Gastroesophageal sphincter (tissue), 4 donors: ENCODE measurements at regions not wholly inside any gene's neighbourhood (a gene's known extent, or its start where the extent isn't known, plus 50 kb on each side); places are given as distances from the start of the nearest gene placed in this dataset.

ENCODE experiments used
- ATAC-seq: fragments of 150-250 bp; one replicate; pipeline ENCODE4 v1.9.1; 2016; ENCODE audit warnings: mild to moderate bottlenecking, moderate library complexity
- H3K27ac ChIP-seq, 4 donors: fragments of 200-600 bp; sonication (generic) in 3 of 4; 1 replicate in 3 of 4; 2 replicates in 1 of 4; pipeline ENCODE4 v1.5.1; 2016 to 2019
- H3K27me3 ChIP-seq: fragments of 200-600 bp; sonication (generic); one replicate; pipeline ENCODE4 v1.5.1; 2019
- H3K36me3 ChIP-seq, 2 donors: fragments of 200-600 bp; sonication (generic); one replicate each; pipeline ENCODE4 v1.5.1; 2019; ENCODE audit warnings: control low read depth in 1 of 2
- H3K4me1 ChIP-seq, 3 donors: fragments of 200-600 bp; sonication (generic); 1 replicate in 2 of 3; 2 replicates in 1 of 3; pipeline ENCODE4 v1.5.1; 2016 to 2019; ENCODE audit warnings: control low read depth in 2 of 3
- H3K4me3 ChIP-seq, 2 donors: fragments of 200-600 bp; sonication (generic); one replicate each; pipeline ENCODE4 v1.5.1; 2019; ENCODE audit warnings: mild to moderate bottlenecking in 1 of 2, moderate library complexity in 1 of 2
- H3K9me3 ChIP-seq, 3 donors: fragments of 200-600 bp; sonication (generic); one replicate each; pipeline ENCODE4 v1.5.1; 2017 to 2019; ENCODE audit warnings: control low read depth in 2 of 3
- EP300 ChIP-seq: sonication (generic); formaldehyde crosslinking; IDR thresholded peaks from one replicate; pipeline ENCODE4 v1.6.1; 2017; ENCODE audit warnings: antibody characterized with exemption, mild to moderate bottlenecking
- POLR2A ChIP-seq, 2 donors: fragments of 450-650 bp; IDR thresholded peaks; one replicate each; pipeline ENCODE4 v1.6.1; 2017; ENCODE audit warnings: antibody characterized with exemption in 2 of 2, mild to moderate bottlenecking in 2 of 2, moderate library complexity in 1 of 2
- POLR2AphosphoS5 ChIP-seq: sonication (generic); formaldehyde crosslinking; IDR thresholded peaks from one replicate; pipeline ENCODE4 v1.6.1; 2017; ENCODE audit warnings: antibody characterized with exemption
- WGBS, 2 donors: methylation state at CpG; one replicate each; pipeline ENCODE4 v1.1.5; 2018; ENCODE audit warnings: low coverage in 1 of 2; 5-methylcytosine and 5-hydroxymethylcytosine counted together
- TF ChIP-seq, protein P1 (sequence below), 4 experiments: fragments of 200-600 bp in 2 of 4; fragments of 450-650 bp in 2 of 4; sonication (generic) in 1 of 4; IDR thresholded peaks; one replicate each; pipeline ENCODE4 v1.5.1; 2017 to 2019; ENCODE audit warnings: antibody characterized with exemption in 4 of 4, mild to moderate bottlenecking in 2 of 4, moderate library complexity in 2 of 4

DNA sequence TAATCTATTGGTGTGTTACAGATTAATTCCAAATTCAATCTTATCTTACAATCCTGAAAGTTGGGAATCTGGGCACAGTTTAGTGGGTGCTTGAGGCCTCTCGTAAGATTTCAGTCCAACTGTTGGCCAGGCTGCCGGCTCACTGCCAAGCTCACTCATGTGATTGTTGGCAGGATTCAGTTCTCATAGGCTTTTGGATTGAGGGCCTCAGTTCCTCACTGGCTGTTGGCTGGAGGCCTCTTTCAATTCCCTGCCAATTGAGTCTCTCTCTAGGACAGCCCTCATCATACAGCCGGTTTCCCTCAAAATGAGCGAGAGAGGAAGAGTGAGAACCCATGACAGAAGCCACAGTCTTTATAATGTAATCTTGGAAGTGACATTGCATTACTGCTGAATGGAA lies 123.5 kb upstream of the FBXO33 start:
- 19 to 57% methylated on average over 2 to 4 of the region's 4 CpGs for WGBS, 2 donors

DNA sequence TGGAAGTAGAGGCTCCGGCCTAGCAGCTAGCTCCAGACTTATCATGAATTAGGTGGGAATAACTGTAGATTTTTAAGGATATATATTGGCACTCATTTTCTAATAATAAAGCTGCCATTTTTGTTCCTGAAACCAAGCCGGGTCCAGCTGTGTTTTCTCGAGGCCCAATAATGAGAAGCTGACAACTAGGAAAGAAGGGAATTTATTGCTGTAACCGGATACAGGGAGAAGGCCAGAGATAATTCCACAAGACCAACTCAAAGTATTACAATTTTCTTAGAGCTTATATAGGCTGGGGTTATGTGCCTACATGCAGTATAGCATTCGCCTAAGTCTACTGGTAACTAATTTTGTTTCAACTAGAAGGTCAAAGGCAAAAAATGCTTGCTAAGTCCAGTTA lies 122.3 kb upstream of the FBXO33 start:
- Histone ChIP-seq H3K27ac (no peak overlapping the region), H3K36me3 (no peaks in the 10 kb centered on the region), H3K4me1 (no peaks in the 10 kb centered on the region), H3K27me3 (no peaks in the 10 kb centered on the region), H3K9me3 (peaks cover 0 to 19% (median 0%) of the 10 kb centered on the region in 3 donors), H3K4me3 (no peak overlapping the region)
- no peak for ATAC-seq
- WGBS, 2 donors, result 62 to 89% methylated on average over 1 to 5 of the region's 5 CpGs
- TF ChIP-seq POLR2A (IDR thresholded peaks at IDR 0.05), result no peak

More for the DNA sequence above, 123.5 kb upstream of the FBXO33 start:
- Histone ChIP-seq H3K27me3 (no peaks in the 10 kb centered on the region), H3K4me1 (no peaks in the 10 kb centered on the region), H3K36me3 (no peaks in the 10 kb centered on the region), H3K4me3 (no peak overlapping the region), H3K27ac (no peak overlapping the region), H3K9me3 (peaks cover 0 to 24% (median 0%) of the 10 kb centered on the region in 3 donors)
- TF ChIP-seq, protein P1, sequence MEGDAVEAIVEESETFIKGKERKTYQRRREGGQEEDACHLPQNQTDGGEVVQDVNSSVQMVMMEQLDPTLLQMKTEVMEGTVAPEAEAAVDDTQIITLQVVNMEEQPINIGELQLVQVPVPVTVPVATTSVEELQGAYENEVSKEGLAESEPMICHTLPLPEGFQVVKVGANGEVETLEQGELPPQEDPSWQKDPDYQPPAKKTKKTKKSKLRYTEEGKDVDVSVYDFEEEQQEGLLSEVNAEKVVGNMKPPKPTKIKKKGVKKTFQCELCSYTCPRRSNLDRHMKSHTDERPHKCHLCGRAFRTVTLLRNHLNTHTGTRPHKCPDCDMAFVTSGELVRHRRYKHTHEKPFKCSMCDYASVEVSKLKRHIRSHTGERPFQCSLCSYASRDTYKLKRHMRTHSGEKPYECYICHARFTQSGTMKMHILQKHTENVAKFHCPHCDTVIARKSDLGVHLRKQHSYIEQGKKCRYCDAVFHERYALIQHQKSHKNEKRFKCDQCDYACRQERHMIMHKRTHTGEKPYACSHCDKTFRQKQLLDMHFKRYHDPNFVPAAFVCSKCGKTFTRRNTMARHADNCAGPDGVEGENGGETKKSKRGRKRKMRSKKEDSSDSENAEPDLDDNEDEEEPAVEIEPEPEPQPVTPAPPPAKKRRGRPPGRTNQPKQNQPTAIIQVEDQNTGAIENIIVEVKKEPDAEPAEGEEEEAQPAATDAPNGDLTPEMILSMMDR (IDR thresholded peaks at IDR 0.05), result no peak
- no peak for TF ChIP-seq POLR2A (IDR thresholded peaks at IDR 0.05)
- no peak for TF ChIP-seq EP300
- no peak for TF ChIP-seq POLR2AphosphoS5
- ATAC-seq, result no peak

DNA sequence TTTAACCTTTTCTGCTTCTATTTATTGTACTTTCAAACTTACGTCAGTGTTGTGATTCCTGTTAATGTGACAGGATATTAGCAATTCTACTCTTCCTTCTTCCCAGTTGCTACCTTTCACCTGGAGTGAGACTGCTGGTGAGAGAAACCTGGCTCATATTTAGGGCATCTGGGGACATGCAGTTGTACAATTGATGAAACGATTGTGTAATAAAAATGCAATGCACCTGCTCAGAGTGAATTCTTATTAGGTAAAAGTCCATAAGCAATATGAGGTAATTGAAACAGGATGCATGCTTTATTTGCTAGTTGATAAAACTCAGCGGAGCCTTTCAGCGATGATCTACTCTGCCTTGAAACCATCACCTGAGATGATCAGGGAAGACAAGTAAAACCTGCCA lies 116.1 kb upstream of the FBXO33 start:
- Histone ChIP-seq H3K27ac (no peak overlapping the region), H3K9me3 (peaks cover 0 to 11% (median 0%) of the 10 kb centered on the region in 3 donors), H3K4me3 (no peak overlapping the region), H3K36me3 (no peaks in the 10 kb centered on the region), H3K27me3 (no peaks in the 10 kb centered on the region), H3K4me1 (no peaks in the 10 kb centered on the region)
- ATAC-seq, result no peak
- TF ChIP-seq POLR2AphosphoS5 (no peak), POLR2A (IDR thresholded peaks at IDR 0.05) (no peak), EP300 (no peak)
- TF ChIP-seq, protein P1 (IDR thresholded peaks at IDR 0.05), result no peak
- 64 to 80% methylated on average over 4 of the region's 4 CpGs for WGBS, 2 donors

GRCh38 chr14:39547845-39548244 lies 115.6 kb upstream of the FBXO33 start:
- H3K9me3 ChIP-seq, result peaks cover 0 to 16% (median 1%) of the 10 kb centered on the region in 3 donors
- no peak overlapping the region for H3K4me3 ChIP-seq
- H3K36me3 ChIP-seq, result no peaks in the 10 kb centered on the region
- H3K27me3 ChIP-seq, result no peaks in the 10 kb centered on the region
- H3K27ac ChIP-seq, result no peak overlapping the region
- H3K4me1 ChIP-seq, result no peaks in the 10 kb centered on the region
- TF ChIP-seq POLR2AphosphoS5, result no peak
- TF ChIP-seq, protein P1 (IDR thresholded peaks at IDR 0.05), result no peak
- no peak for TF ChIP-seq EP300
- no peak for TF ChIP-seq POLR2A (IDR thresholded peaks at IDR 0.05)
- 29 to 52% methylated on average over 3 of the region's 3 CpGs for WGBS, 2 donors
- no peak for ATAC-seq

GRCh38 chr14:39505812-39506211 lies 73.6 kb upstream of the FBXO33 start:
- peaks cover 0 to 18% (median 0%) of the 10 kb centered on the region in 3 donors for H3K9me3 ChIP-seq
- WGBS, 2 donors, result 43% methylated on average over 1 of the region's 1 CpG; no CpG with 5 or more reads in 1 of the 2 donors
- no peak for ATAC-seq

More at GRCh38 chr14:39505812-39506211, 73.6 kb upstream of the FBXO33 start:
- Histone ChIP-seq H3K27me3 (no peaks in the 10 kb centered on the region), H3K4me3 (no peak overlapping the region), H3K36me3 (no peaks in the 10 kb centered on the region), H3K27ac (no peak overlapping the region), H3K4me1 (no peaks in the 10 kb centered on the region)
- TF ChIP-seq POLR2AphosphoS5 (no peak), EP300 (no peak), POLR2A (IDR thresholded peaks at IDR 0.05) (no peak)
- TF ChIP-seq, protein P1 (IDR thresholded peaks at IDR 0.05), result no peak
